ENCODE measurements at regions not wholly inside any gene's neighbourhood (a gene's known extent, or its start where the extent isn't known, plus 50 kb on each side); places are given as distances from the start of the nearest gene placed in this dataset.

DNA sequence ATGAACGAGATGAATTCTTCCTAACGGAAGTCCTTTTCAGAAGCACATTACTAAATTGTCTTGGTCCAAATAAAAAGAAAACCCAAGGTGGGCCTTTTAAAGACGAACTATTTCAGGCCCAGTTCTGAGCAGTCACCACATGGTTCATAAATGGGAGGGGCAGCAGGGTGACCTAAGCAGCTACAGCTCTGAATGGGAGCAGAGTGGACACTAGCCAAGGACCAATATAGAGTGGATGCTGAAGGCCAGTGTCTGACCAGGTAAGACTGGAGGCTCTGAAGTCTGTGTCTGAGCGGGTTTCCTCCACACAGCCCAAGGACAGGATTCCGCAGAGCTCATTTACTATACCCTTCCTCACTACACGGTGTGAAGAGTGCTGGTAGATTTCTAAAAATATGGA, 159.1 kb downstream of the TMEM26 start:
- no peak overlapping the region for H3K27ac ChIP-seq (ENCODE audit: low read depth, low read length)

GRCh38 chr10:61289813-61290212, 163.4 kb downstream of the TMEM26 start:
- no peaks in the 10 kb centered on the region for H3K9me3 ChIP-seq (ENCODE audit: control insufficient read depth, insufficient read depth, low read length)
- no peaks in the 10 kb centered on the region for H3K36me3 ChIP-seq (ENCODE audit: control insufficient read depth, insufficient read depth, low read length)
- peaks cover 7% of the 10 kb centered on the region for H3K4me1 ChIP-seq (ENCODE audit: control insufficient read depth, insufficient read depth, low read length)
- no peak overlapping the region for H3K4me3 ChIP-seq (ENCODE audit: low read depth, low read length)
- H3K27ac ChIP-seq (ENCODE audit: low read depth, low read length) = no peak overlapping the region
- H3K27me3 ChIP-seq (ENCODE audit: control insufficient read depth, insufficient read depth, low read length) = no peaks in the 10 kb centered on the region
- no peak overlapping the region for H3K9ac ChIP-seq (ENCODE audit: low read depth, low read length)

More for the DNA sequence above, 159.1 kb downstream of the TMEM26 start:
- Histone ChIP-seq H3K9ac (ENCODE audit: low read depth, low read length) (no peak overlapping the region), H3K9me3 (ENCODE audit: control insufficient read depth, insufficient read depth, low read length) (no peaks in the 10 kb centered on the region), H3K27me3 (ENCODE audit: control insufficient read depth, insufficient read depth, low read length) (no peaks in the 10 kb centered on the region), H3K4me3 (ENCODE audit: low read depth, low read length) (no peak overlapping the region), H3K36me3 (ENCODE audit: control insufficient read depth, insufficient read depth, low read length) (no peaks in the 10 kb centered on the region), H3K4me1 (ENCODE audit: control insufficient read depth, insufficient read depth, low read length) (peaks cover 7% of the 10 kb centered on the region)

GRCh38 chr10:61286686-61287085, 166.5 kb downstream of the TMEM26 start:
- no peaks in the 10 kb centered on the region for H3K27me3 ChIP-seq (ENCODE audit: control insufficient read depth, insufficient read depth, low read length)

DNA sequence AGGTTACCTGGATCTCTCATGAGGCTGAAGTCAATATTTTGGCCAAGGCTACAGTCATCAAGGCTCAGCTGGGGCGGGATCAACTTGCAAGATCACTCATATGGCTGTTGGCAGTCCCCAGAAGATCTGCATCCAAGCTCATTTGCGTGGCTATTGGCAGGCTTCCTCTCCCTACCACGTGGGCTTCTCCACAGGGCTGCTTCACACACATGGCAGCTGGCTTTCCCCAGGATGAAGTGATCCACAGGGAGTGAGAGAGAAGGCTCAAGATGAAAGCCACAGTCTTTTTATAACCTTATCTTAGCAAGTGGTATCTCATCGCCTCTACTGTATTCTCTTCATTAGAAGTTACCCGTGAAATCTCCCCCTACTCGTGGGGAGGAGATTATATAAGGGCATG, 167.4 kb downstream of the TMEM26 start:
- Histone ChIP-seq H3K4me3 (ENCODE audit: low read depth, low read length) (no peak overlapping the region), H3K27ac (ENCODE audit: low read depth, low read length) (no peak overlapping the region), H3K9me3 (ENCODE audit: control insufficient read depth, insufficient read depth, low read length) (no peaks in the 10 kb centered on the region), H3K36me3 (ENCODE audit: control insufficient read depth, insufficient read depth, low read length) (no peaks in the 10 kb centered on the region), H3K9ac (ENCODE audit: low read depth, low read length) (no peak overlapping the region), H3K4me1 (ENCODE audit: control insufficient read depth, insufficient read depth, low read length) (no peaks in the 10 kb centered on the region), H3K27me3 (ENCODE audit: control insufficient read depth, insufficient read depth, low read length) (no peaks in the 10 kb centered on the region)

More at GRCh38 chr10:61286686-61287085, 166.5 kb downstream of the TMEM26 start:
- Histone ChIP-seq H3K4me3 (ENCODE audit: low read depth, low read length) (no peak overlapping the region), H3K4me1 (ENCODE audit: control insufficient read depth, insufficient read depth, low read length) (peaks cover 1% of the 10 kb centered on the region), H3K9ac (ENCODE audit: low read depth, low read length) (no peak overlapping the region), H3K9me3 (ENCODE audit: control insufficient read depth, insufficient read depth, low read length) (no peaks in the 10 kb centered on the region), H3K36me3 (ENCODE audit: control insufficient read depth, insufficient read depth, low read length) (no peaks in the 10 kb centered on the region), H3K27ac (ENCODE audit: low read depth, low read length) (no peak overlapping the region)

DNA sequence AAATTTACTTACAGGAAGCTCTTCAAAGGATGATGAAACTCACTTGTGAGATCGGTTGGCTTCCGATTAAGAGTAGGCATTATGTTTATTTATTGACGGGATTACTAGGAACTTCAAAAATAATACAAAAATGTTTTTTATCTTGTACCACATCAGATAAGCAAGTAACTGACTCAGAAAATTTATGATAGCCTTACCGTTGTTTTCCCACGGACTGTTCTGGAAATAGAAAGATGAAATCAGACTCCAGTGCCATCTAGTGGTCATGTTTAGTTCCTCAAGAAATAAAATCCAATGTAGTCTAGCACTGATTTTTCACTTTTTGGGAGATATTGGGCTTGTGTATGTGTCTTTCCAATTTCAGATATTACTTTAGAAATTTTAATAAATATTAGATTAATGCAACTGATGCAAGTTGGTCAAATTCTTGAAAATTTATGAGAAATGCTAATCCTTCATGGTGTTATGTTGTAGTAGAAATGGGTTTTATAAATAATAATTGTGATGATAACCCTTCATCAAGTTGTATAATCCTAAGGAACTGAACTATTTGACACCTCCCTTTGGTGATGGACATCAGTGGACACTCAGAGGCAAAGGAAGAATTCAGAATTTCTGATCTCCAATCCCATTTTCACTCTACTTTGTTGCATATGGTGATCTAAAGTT, 168.8 kb downstream of the TMEM26 start:
- no peak overlapping the region for H3K9ac ChIP-seq (ENCODE audit: low read depth, low read length)
- H3K4me3 ChIP-seq (ENCODE audit: low read depth, low read length) = no peak overlapping the region
- H3K4me1 ChIP-seq (ENCODE audit: control insufficient read depth, insufficient read depth, low read length) = no peaks in the 10 kb centered on the region
- no peaks in the 10 kb centered on the region for H3K9me3 ChIP-seq (ENCODE audit: control insufficient read depth, insufficient read depth, low read length)
- H3K27ac ChIP-seq (ENCODE audit: low read depth, low read length) = no peak overlapping the region
- no peaks in the 10 kb centered on the region for H3K36me3 ChIP-seq (ENCODE audit: control insufficient read depth, insufficient read depth, low read length)
- H3K27me3 ChIP-seq (ENCODE audit: control insufficient read depth, insufficient read depth, low read length) = no peaks in the 10 kb centered on the region

DNA sequence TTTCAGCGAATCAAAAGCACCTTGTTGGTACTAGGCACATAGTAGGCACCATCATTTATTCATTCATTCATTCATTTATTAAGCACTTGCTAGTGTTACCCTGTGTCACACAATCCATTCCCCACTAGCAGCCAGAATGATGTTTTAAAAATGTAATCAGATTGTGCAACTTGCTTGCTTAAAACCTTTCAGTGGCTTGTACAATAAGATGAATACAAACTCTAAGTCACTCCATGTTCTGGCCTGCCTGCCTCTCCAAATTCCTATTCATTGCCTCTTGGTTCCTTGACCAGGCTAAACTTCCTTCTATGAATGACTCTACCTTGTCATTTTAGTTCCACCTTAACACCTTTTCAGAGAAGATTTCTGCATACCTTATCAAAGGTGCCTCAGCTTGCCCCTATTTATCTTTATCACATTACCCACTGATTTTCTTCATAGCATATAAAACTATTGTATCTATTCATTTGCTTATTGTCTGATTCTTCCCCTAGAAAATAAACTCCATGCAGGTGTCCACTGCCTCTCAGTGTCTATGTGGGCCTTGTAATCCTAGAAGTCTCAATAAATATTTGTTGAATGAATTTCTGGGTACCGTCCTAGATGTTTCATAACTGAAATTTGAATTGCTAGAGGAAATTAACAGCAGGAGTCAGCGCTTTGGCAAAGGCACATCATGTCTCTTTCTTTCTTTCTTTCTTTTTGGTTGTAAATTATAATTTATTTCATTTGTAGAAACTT, 169.5 kb downstream of the TMEM26 start:
- Histone ChIP-seq H3K36me3 (ENCODE audit: control insufficient read depth, insufficient read depth, low read length) (no peaks in the 10 kb centered on the region), H3K27me3 (ENCODE audit: control insufficient read depth, insufficient read depth, low read length) (no peaks in the 10 kb centered on the region), H3K9ac (ENCODE audit: low read depth, low read length) (no peak overlapping the region), H3K4me3 (ENCODE audit: low read depth, low read length) (no peak overlapping the region), H3K4me1 (ENCODE audit: control insufficient read depth, insufficient read depth, low read length) (no peaks in the 10 kb centered on the region), H3K27ac (ENCODE audit: low read depth, low read length) (no peak overlapping the region), H3K9me3 (ENCODE audit: control insufficient read depth, insufficient read depth, low read length) (no peaks in the 10 kb centered on the region)

- Histone ChIP-seq H3K27me3 (ENCODE audit: control insufficient read depth, insufficient read depth, low read length) (no peaks in the 10 kb centered on the region), H3K9me3 (ENCODE audit: control insufficient read depth, insufficient read depth, low read length) (no peaks in the 10 kb centered on the region), H3K4me1 (ENCODE audit: control insufficient read depth, insufficient read depth, low read length) (no peaks in the 10 kb centered on the region), H3K36me3 (ENCODE audit: control insufficient read depth, insufficient read depth, low read length) (no peaks in the 10 kb centered on the region), H3K27ac (ENCODE audit: low read depth, low read length) (no peak overlapping the region), H3K9ac (ENCODE audit: low read depth, low read length) (no peak overlapping the region), H3K4me3 (ENCODE audit: low read depth, low read length) (no peak overlapping the region)
Observed at GRCh38 chr10:61283066-61283465, 170.1 kb downstream of the TMEM26 start.

- Histone ChIP-seq H3K36me3 (ENCODE audit: control insufficient read depth, insufficient read depth, low read length) (no peaks in the 10 kb centered on the region), H3K4me1 (ENCODE audit: control insufficient read depth, insufficient read depth, low read length) (no peaks in the 10 kb centered on the region), H3K27me3 (ENCODE audit: control insufficient read depth, insufficient read depth, low read length) (no peaks in the 10 kb centered on the region), H3K9me3 (ENCODE audit: control insufficient read depth, insufficient read depth, low read length) (no peaks in the 10 kb centered on the region), H3K4me3 (ENCODE audit: low read depth, low read length) (no peak overlapping the region), H3K27ac (ENCODE audit: low read depth, low read length) (no peak overlapping the region), H3K9ac (ENCODE audit: low read depth, low read length) (no peak overlapping the region)
Observed at GRCh38 chr10:61280303-61280702, 172.9 kb downstream of the TMEM26 start.

DNA sequence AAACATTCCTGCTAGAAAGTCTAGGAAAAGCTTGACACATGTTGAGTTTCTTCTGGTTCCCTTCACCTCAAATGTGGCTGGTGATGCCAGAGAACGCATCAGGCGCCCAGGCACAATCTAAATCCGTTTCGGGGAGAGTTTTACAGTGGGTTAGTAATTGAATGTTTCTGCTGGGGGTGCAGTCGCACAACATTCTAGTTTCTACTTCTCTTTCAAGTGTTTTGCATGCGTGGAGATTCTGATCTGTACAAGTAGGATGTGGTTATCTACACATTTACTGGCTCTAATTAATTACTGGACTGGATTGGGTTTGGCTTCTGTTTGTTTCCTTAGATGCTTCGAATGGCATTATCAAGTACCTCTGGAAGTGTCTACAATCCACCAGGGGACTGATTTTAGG, 173.8 kb downstream of the TMEM26 start:
- Histone ChIP-seq H3K4me3 (ENCODE audit: low read depth, low read length) (no peak overlapping the region), H3K36me3 (ENCODE audit: control insufficient read depth, insufficient read depth, low read length) (no peaks in the 10 kb centered on the region), H3K9ac (ENCODE audit: low read depth, low read length) (no peak overlapping the region), H3K4me1 (ENCODE audit: control insufficient read depth, insufficient read depth, low read length) (no peaks in the 10 kb centered on the region), H3K27ac (ENCODE audit: low read depth, low read length) (no peak overlapping the region), H3K27me3 (ENCODE audit: control insufficient read depth, insufficient read depth, low read length) (no peaks in the 10 kb centered on the region), H3K9me3 (ENCODE audit: control insufficient read depth, insufficient read depth, low read length) (no peaks in the 10 kb centered on the region)

- H3K4me1 ChIP-seq (ENCODE audit: control insufficient read depth, insufficient read depth, low read length) = no peaks in the 10 kb centered on the region
- H3K27me3 ChIP-seq (ENCODE audit: control insufficient read depth, insufficient read depth, low read length) = no peaks in the 10 kb centered on the region
- no peak overlapping the region for H3K27ac ChIP-seq (ENCODE audit: low read depth, low read length)
- no peak overlapping the region for H3K4me3 ChIP-seq (ENCODE audit: low read depth, low read length)
- no peaks in the 10 kb centered on the region for H3K9me3 ChIP-seq (ENCODE audit: control insufficient read depth, insufficient read depth, low read length)
- H3K36me3 ChIP-seq (ENCODE audit: control insufficient read depth, insufficient read depth, low read length) = no peaks in the 10 kb centered on the region
- no peak overlapping the region for H3K9ac ChIP-seq (ENCODE audit: low read depth, low read length)
Observed at GRCh38 chr10:61278556-61278955, 174.6 kb downstream of the TMEM26 start.

GRCh38 chr10:61272781-61273180, 180.4 kb downstream of the TMEM26 start:
- H3K9me3 ChIP-seq (ENCODE audit: control insufficient read depth, insufficient read depth, low read length) = no peaks in the 10 kb centered on the region
- H3K36me3 ChIP-seq (ENCODE audit: control insufficient read depth, insufficient read depth, low read length) = no peaks in the 10 kb centered on the region
- 0 out of 2 replicates have a peak, but pooled peaks cover 3% of the 10 kb centered on the region for H3K4me1 ChIP-seq (ENCODE audit: control insufficient read depth, insufficient read depth, low read length)
- H3K27ac ChIP-seq (ENCODE audit: low read depth, low read length) = no peak overlapping the region
- no peak overlapping the region for H3K4me3 ChIP-seq (ENCODE audit: low read depth, low read length)
- H3K27me3 ChIP-seq (ENCODE audit: control insufficient read depth, insufficient read depth, low read length) = no peaks in the 10 kb centered on the region
- H3K9ac ChIP-seq (ENCODE audit: low read depth, low read length) = no peak overlapping the region
